Neural cell (in vitro differentiated cells): ENCODE measurements at regions not wholly inside any gene's neighbourhood (a gene's known extent, or its start where the extent isn't known, plus 50 kb on each side); places are given as distances from the start of the nearest gene placed in this dataset.

Experiments used
- EP300 ChIP-seq: fragments of 450-650 bp; conservative IDR thresholded peaks from 2 replicates; pipeline ENCODE4 v1.6.1; 2014; ENCODE audit warnings: antibody characterized with exemption, mild to moderate bottlenecking, moderate library complexity; ENCODE audit not compliant: poor library complexity, severe bottlenecking
- TF ChIP-seq, protein P1 (sequence below): fragments of 450-650 bp; IDR thresholded peaks from 2 replicates; pipeline ENCODE4 v1.5.1; 2014; ENCODE audit warnings: antibody characterized with exemption, mild to moderate bottlenecking, moderate library complexity; ENCODE audit not compliant: poor library complexity, severe bottlenecking

DNA sequence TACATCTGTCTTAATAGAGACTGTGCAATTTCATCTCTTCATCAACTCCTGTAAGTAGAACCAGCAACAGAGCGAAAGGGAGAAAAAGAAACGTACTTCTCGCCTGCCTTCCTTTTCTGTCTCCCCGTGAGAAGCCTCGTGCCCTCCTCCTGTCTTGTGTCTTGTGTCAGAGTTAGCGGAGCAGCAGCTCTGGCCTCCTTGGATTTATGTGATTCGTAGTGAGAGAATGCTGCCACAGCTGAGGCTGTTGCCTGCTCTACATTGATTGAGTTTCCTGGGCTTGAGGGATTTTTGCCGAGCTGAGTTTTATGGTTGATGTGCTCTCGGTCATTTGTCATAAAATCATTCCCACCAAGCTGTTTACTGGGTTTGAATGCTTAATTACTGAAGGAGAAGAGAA, 579.1 kb upstream of the RBFOX1 start:
- TF ChIP-seq, protein P1, sequence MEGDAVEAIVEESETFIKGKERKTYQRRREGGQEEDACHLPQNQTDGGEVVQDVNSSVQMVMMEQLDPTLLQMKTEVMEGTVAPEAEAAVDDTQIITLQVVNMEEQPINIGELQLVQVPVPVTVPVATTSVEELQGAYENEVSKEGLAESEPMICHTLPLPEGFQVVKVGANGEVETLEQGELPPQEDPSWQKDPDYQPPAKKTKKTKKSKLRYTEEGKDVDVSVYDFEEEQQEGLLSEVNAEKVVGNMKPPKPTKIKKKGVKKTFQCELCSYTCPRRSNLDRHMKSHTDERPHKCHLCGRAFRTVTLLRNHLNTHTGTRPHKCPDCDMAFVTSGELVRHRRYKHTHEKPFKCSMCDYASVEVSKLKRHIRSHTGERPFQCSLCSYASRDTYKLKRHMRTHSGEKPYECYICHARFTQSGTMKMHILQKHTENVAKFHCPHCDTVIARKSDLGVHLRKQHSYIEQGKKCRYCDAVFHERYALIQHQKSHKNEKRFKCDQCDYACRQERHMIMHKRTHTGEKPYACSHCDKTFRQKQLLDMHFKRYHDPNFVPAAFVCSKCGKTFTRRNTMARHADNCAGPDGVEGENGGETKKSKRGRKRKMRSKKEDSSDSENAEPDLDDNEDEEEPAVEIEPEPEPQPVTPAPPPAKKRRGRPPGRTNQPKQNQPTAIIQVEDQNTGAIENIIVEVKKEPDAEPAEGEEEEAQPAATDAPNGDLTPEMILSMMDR, result no peak
- TF ChIP-seq EP300, result no peak
